OCI-LY3 (cell line): ENCODE measurements at regions not wholly inside any gene's neighbourhood (a gene's known extent, or its start where the extent isn't known, plus 50 kb on each side); places are given as distances from the start of the nearest gene placed in this dataset.

Experiments
- EZH2phosphoT487 ChIP-seq: fragments of 200-600 bp; shearing (Covaris generic); IDR thresholded peaks from 2 replicates; pipeline ENCODE4 v1.6.1; 2018; ENCODE audit warnings: antibody characterized with exemption, mixed run types, low read depth
- TF ChIP-seq, protein P1 (sequence below): fragments of 200-600, 300-600 bp; sonication (generic); IDR thresholded peaks from 2 replicates; pipeline ENCODE4 v1.5.1; 2014; ENCODE audit warnings: antibody characterized with exemption, low read length, low read depth

DNA sequence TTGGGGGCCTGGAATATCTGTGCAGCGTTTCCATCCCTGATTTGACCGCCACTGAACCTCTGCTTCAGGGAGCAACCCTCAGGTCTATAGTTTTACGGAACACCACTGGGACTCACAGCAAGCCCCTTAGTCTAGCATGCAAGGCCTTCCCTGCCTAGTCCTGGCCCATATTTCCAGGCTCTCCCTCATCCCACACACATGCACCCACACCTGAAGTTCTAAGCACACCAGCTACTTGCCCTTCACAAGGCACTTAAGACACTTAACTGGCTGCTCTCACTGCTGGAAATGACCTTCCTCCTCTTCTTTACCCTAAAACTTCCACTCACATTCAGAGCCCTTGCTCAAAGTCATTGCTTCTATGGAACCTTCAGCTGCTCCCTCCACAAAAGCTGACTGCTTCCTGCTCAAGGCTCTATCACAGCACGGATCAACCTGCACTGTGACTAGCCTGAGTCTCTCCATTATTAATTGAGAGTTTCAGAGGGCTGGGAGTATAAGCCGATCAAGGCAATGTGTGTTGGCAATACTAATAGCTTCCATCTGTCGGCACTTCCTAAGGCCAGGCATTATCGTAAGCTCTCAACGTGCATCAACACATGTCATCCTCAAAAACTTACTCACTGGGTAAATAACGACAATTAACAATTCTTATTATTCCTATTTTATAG is 84.3 kb downstream of the RRAGC start:
- TF ChIP-seq, protein P1, sequence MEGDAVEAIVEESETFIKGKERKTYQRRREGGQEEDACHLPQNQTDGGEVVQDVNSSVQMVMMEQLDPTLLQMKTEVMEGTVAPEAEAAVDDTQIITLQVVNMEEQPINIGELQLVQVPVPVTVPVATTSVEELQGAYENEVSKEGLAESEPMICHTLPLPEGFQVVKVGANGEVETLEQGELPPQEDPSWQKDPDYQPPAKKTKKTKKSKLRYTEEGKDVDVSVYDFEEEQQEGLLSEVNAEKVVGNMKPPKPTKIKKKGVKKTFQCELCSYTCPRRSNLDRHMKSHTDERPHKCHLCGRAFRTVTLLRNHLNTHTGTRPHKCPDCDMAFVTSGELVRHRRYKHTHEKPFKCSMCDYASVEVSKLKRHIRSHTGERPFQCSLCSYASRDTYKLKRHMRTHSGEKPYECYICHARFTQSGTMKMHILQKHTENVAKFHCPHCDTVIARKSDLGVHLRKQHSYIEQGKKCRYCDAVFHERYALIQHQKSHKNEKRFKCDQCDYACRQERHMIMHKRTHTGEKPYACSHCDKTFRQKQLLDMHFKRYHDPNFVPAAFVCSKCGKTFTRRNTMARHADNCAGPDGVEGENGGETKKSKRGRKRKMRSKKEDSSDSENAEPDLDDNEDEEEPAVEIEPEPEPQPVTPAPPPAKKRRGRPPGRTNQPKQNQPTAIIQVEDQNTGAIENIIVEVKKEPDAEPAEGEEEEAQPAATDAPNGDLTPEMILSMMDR: no peak
- no peak for TF ChIP-seq EZH2phosphoT487
